ENCODE measurements at regions not wholly inside any gene's neighbourhood (a gene's known extent, or its start where the extent isn't known, plus 50 kb on each side); places are given as distances from the start of the nearest gene placed in this dataset.

- DNase-seq: no peak
- Histone ChIP-seq H3K27me3 (no peaks in the 10 kb centered on the region), H3K4me3 (ENCODE audit: low read depth, low read length) (no peak overlapping the region), H3K9me3 (no peaks in the 10 kb centered on the region), H3K4me1 (no peaks in the 10 kb centered on the region), H3K36me3 (no peaks in the 10 kb centered on the region)
- TF ChIP-seq CTCF (IDR thresholded peaks at IDR 0.05; ENCODE audit: low read depth, low read length): no peak
Measured at GRCh38 chr3:96361241-96361640, 453.2 kb upstream of the EPHA6 start.

GRCh38 chr3:96370637-96371036 lies 443.8 kb upstream of the EPHA6 start:
- Histone ChIP-seq H3K9me3 (no peaks in the 10 kb centered on the region), H3K4me3 (ENCODE audit: low read depth, low read length) (no peak overlapping the region), H3K27me3 (no peaks in the 10 kb centered on the region), H3K36me3 (no peaks in the 10 kb centered on the region), H3K4me1 (no peaks in the 10 kb centered on the region)
- no peak for TF ChIP-seq CTCF (IDR thresholded peaks at IDR 0.05; ENCODE audit: low read depth, low read length)
- DNase-seq: no peak

DNA sequence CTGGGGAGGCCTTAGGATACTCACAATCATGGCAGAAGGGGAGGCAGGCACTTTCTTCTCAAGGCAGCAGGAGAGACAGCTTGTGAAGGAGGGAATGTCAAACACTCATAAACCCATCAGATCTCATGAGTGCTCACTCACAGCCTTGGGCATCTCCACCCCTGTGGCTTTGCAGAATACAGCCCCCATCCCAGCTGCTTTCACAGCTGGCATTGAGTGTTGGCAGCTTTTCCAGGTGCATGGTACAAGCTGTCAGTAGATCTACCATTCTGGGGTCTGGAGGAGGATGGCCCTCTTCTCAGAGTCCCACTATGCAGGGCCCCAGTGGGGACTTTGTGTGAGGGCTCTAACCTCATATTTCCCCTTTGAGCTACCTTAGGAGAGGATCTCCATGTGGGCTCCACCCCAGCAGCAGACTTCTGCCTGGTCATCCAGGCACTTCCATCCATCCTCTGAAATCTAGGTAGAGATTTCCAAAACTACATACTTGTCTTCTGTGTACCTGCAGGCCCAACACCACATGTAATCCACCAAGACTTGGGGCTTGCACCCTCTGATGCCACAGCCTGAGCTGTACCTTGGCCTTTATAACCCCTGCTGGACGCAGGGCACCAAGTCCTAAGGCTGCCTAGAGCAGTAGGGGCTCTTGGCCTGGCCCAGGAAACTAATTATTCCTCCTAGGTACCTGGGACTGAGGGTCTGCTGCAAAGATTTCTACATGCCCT lies 404.2 kb upstream of the EPHA6 start:
- no peak for DNase-seq
- Histone ChIP-seq H3K27me3 (no peaks in the 10 kb centered on the region), H3K4me1 (no peaks in the 10 kb centered on the region), H3K9me3 (no peaks in the 10 kb centered on the region), H3K36me3 (no peaks in the 10 kb centered on the region), H3K4me3 (ENCODE audit: low read depth, low read length) (no peak overlapping the region)
- no peak for TF ChIP-seq CTCF (IDR thresholded peaks at IDR 0.05; ENCODE audit: low read depth, low read length)

GRCh38 chr3:96416549-96417255 lies 397.7 kb upstream of the EPHA6 start:
- Histone ChIP-seq H3K4me3 (ENCODE audit: low read depth, low read length) (no peak overlapping the region), H3K36me3 (no peaks in the 10 kb centered on the region), H3K4me1 (no peaks in the 10 kb centered on the region), H3K27me3 (no peaks in the 10 kb centered on the region), H3K9me3 (no peaks in the 10 kb centered on the region)
- DNase-seq: peak; percentile 21
- peak; percentile 31 for TF ChIP-seq CTCF (IDR thresholded peaks at IDR 0.05; ENCODE audit: low read depth, low read length)

GRCh38 chr3:96428097-96428496 lies 386.3 kb upstream of the EPHA6 start:
- H3K27me3 ChIP-seq: no peaks in the 10 kb centered on the region
- no peaks in the 10 kb centered on the region for H3K36me3 ChIP-seq
- no peak for DNase-seq
- no peak for TF ChIP-seq CTCF (IDR thresholded peaks at IDR 0.05; ENCODE audit: low read depth, low read length)
- no peaks in the 10 kb centered on the region for H3K9me3 ChIP-seq
- H3K4me3 ChIP-seq (ENCODE audit: low read depth, low read length): no peak overlapping the region
- no peaks in the 10 kb centered on the region for H3K4me1 ChIP-seq

DNA sequence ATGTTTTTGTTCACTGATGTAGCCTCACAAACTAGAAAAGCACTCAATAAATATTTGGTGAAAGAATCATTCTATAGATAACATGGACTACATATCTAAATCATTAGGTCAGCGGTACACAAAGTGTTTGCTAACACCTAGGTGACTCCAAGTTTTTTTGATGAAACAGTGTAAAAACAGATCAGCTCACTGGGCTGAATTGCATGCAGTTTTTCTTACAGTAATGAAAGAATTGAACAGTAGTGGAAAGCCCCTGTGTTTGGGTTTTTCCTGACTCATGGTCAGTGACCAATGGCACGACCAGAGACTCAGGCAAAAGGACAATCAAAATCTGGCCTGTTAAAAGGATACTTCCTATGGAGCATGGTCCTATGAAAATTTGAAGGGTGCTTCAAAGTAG lies 384.3 kb upstream of the EPHA6 start:
- no peaks in the 10 kb centered on the region for H3K4me1 ChIP-seq
- no peak for TF ChIP-seq CTCF (IDR thresholded peaks at IDR 0.05; ENCODE audit: low read depth, low read length)
- H3K4me3 ChIP-seq (ENCODE audit: low read depth, low read length): no peak overlapping the region
- H3K9me3 ChIP-seq: no peaks in the 10 kb centered on the region
- DNase-seq: no peak
- H3K36me3 ChIP-seq: no peaks in the 10 kb centered on the region
- H3K27me3 ChIP-seq: no peaks in the 10 kb centered on the region

Data from BE2C (cell line).